ENCODE measurements at regions not wholly inside any gene's neighbourhood (a gene's known extent, or its start where the extent isn't known, plus 50 kb on each side); places are given as distances from the start of the nearest gene placed in this dataset.

- DNase-seq: no peak
Measured at GRCh38 chr10:61184429-61184828, 240.4 kb upstream of the RHOBTB1 start.

GRCh38 chr10:61183967-61184366 lies 240.0 kb upstream of the RHOBTB1 start:
- no peak for DNase-seq

GRCh38 chr10:61181832-61182231 lies 237.8 kb upstream of the RHOBTB1 start:
- no peak for DNase-seq

GRCh38 chr10:61179771-61180170 lies 235.8 kb upstream of the RHOBTB1 start:
- no peak for DNase-seq

GRCh38 chr10:61176424-61176823 lies 232.4 kb upstream of the RHOBTB1 start:
- no peak for DNase-seq

GRCh38 chr10:61175316-61175715 lies 231.3 kb upstream of the RHOBTB1 start:
- no peak for DNase-seq

- no peak for DNase-seq
Measured at GRCh38 chr10:61173450-61173849, 229.5 kb upstream of the RHOBTB1 start.

- no peak for DNase-seq
Measured at GRCh38 chr10:61172182-61172926, 228.4 kb upstream of the RHOBTB1 start.

- no peak for DNase-seq
Measured at GRCh38 chr10:61170594-61170993, 226.6 kb upstream of the RHOBTB1 start.

GRCh38 chr10:61169294-61169693 lies 225.3 kb upstream of the RHOBTB1 start:
- no peak for DNase-seq

GRCh38 chr10:61166489-61166888 lies 222.5 kb upstream of the RHOBTB1 start:
- DNase-seq: no peak

GRCh38 chr10:61166065-61166464 lies 222.1 kb upstream of the RHOBTB1 start:
- DNase-seq: no peak

- no peak for DNase-seq
Measured at GRCh38 chr10:61164458-61165160, 220.6 kb upstream of the RHOBTB1 start.

- DNase-seq: no peak
Measured at GRCh38 chr10:61163403-61163802, 219.4 kb upstream of the RHOBTB1 start.

GRCh38 chr10:61160253-61160652 lies 216.3 kb upstream of the RHOBTB1 start:
- no peak for DNase-seq

- no peak for DNase-seq
Measured at GRCh38 chr10:61159253-61159652, 215.3 kb upstream of the RHOBTB1 start.

GRCh38 chr10:61157182-61157581 lies 213.2 kb upstream of the RHOBTB1 start:
- no peak for DNase-seq

GRCh38 chr10:61153771-61154170 lies 209.8 kb upstream of the RHOBTB1 start:
- no peak for DNase-seq

GRCh38 chr10:61151059-61151458 lies 207.1 kb upstream of the RHOBTB1 start:
- no peak for DNase-seq

- DNase-seq: no peak
Measured at GRCh38 chr10:61148451-61148850, 204.5 kb upstream of the RHOBTB1 start.

GRCh38 chr10:61142987-61143386 lies 199.0 kb upstream of the RHOBTB1 start:
- no peak for DNase-seq

GRCh38 chr10:61140765-61141392 lies 196.9 kb upstream of the RHOBTB1 start:
- no peak for DNase-seq

- DNase-seq: no peak
Measured at GRCh38 chr10:61139592-61139953, 195.6 kb upstream of the RHOBTB1 start.

Data from activated CD8-positive, alpha-beta memory T cell treated with anti-CD3 and anti-CD28 coated beads, Interleukin-2, amount 50 U/mL, for 48 hours (primary cell).